Vagina (tissue), 2 donors: ENCODE measurements at regions not wholly inside any gene's neighbourhood (a gene's known extent, or its start where the extent isn't known, plus 50 kb on each side); places are given as distances from the start of the nearest gene placed in this dataset.

Experiments used
- POLR2A ChIP-seq, 2 donors: fragments of 450-650 bp; IDR thresholded peaks; one replicate each; pipeline ENCODE4 v1.6.1; 2017; ENCODE audit warnings: antibody characterized with exemption in 2 of 2, mild to moderate bottlenecking in 2 of 2, moderate library complexity in 2 of 2
- POLR2AphosphoS5 ChIP-seq, 2 donors: sonication (generic); formaldehyde crosslinking; IDR thresholded peaks; one replicate each; pipeline ENCODE4 v1.9.0; 2017; ENCODE audit warnings: antibody characterized with exemption in 2 of 2, mild to moderate bottlenecking in 2 of 2, low read depth in 1 of 2; ENCODE audit not compliant: insufficient read depth in 1 of 2
- TF ChIP-seq, protein P1 (sequence below), 3 experiments: fragments of 450-650 bp in 2 of 3; fragments of 200-600 bp in 1 of 3; sonication (generic) in 1 of 3; IDR thresholded peaks; one replicate each; pipeline ENCODE4 v1.5.1; 2017 to 2019; ENCODE audit warnings: antibody characterized with exemption in 3 of 3, mild to moderate bottlenecking in 2 of 3, moderate library complexity in 2 of 3

DNA sequence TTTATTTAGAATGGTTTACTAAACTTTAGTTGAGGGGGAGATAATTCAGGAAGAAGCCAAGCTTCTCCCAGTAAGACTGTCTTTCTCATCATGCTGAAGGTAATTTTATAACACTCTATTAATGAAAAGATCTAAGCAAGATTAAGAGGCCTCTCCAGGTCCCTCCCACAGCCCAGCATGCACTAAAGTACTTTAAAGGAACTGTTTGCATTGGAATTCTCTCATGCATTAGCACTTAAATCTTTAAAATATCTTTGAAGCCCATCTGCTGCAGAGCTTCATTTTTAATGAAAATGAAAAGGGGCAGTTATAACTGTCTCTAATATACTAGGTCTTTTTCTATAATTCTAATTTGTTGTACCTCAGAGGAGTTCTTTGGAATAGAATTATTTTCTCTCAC lies 1379.1 kb upstream of the ADGRL4 start:
- TF ChIP-seq, protein P1, sequence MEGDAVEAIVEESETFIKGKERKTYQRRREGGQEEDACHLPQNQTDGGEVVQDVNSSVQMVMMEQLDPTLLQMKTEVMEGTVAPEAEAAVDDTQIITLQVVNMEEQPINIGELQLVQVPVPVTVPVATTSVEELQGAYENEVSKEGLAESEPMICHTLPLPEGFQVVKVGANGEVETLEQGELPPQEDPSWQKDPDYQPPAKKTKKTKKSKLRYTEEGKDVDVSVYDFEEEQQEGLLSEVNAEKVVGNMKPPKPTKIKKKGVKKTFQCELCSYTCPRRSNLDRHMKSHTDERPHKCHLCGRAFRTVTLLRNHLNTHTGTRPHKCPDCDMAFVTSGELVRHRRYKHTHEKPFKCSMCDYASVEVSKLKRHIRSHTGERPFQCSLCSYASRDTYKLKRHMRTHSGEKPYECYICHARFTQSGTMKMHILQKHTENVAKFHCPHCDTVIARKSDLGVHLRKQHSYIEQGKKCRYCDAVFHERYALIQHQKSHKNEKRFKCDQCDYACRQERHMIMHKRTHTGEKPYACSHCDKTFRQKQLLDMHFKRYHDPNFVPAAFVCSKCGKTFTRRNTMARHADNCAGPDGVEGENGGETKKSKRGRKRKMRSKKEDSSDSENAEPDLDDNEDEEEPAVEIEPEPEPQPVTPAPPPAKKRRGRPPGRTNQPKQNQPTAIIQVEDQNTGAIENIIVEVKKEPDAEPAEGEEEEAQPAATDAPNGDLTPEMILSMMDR (IDR thresholded peaks at IDR 0.05) = no peak
- TF ChIP-seq POLR2A (IDR thresholded peaks at IDR 0.05) (no peak), POLR2AphosphoS5 (IDR thresholded peaks at IDR 0.05; ENCODE audit: insufficient read depth in 1 of 2, low read depth in 1 of 2) (no peak)
